Caco-2 (cell line): ENCODE measurements at regions not wholly inside any gene's neighbourhood (a gene's known extent, or its start where the extent isn't known, plus 50 kb on each side); places are given as distances from the start of the nearest gene placed in this dataset.

ENCODE experiments used
- BruUV-seq: library from RNA; stranded (reverse); fragments of 400-500 nt; replicated peaks from 2 replicates; lab custom pipeline; 2021; lab: Mats Ljungman, UMichigan
- CTCF ChIA-PET: fragments of 300-600 bp; sonication (Branson Sonifier 250); formaldehyde crosslinking; loops from one replicate; lab custom pipeline; 2022; ENCODE audit warnings: antibody characterized with exemption; lab: Charles Lee
- POLR2A ChIA-PET: fragments of 300-600 bp; sonication (Branson Sonifier 250); formaldehyde crosslinking; loops from one replicate; lab custom pipeline; 2022; ENCODE audit warnings: antibody characterized with exemption; lab: Charles Lee
- DNase-seq, 2 experiments: peaks; one replicate each; pipeline versions ENCODE4 v3.0.0 to v3.0.0-alpha.2; 2020 to 2022
- H3K27me3 ChIP-seq: replicated peaks from 2 replicates; pipeline ENCODE4 v1.6.0; 2011; ENCODE audit warnings: low read length; ENCODE audit not compliant: control insufficient read depth, insufficient read depth
- H3K36me3 ChIP-seq: 2 replicates; pipeline ENCODE4 v1.5.1; 2011; ENCODE audit warnings: low read length; ENCODE audit not compliant: control insufficient read depth, insufficient read depth
- H3K4me1 ChIP-seq: fragments of 250-450 bp; sonication (Bioruptor Pico); 2 replicates; pipeline ENCODE4 v1.5.1; 2020; ENCODE audit warnings: mild to moderate bottlenecking
- H3K4me3 ChIP-seq: 2 replicates; pipeline ENCODE4 v1.5.1; 2011; ENCODE audit warnings: low read depth, mild to moderate bottlenecking, control low read depth, low read length
- H3K9me3 ChIP-seq: fragments of 250-450 bp; sonication (Bioruptor Pico); 2 replicates; pipeline ENCODE4 v1.5.1; 2020; ENCODE audit warnings: mild to moderate bottlenecking, moderate library complexity
- H3K27ac Mint-ChIP-seq: one replicate; pipeline ENCODE4 v1.8.0; 2022; ENCODE audit warnings: mixed read lengths; ENCODE audit not compliant: unreplicated experiment
- H3K27me3 Mint-ChIP-seq: one replicate; pipeline ENCODE4 v1.8.0; 2022; ENCODE audit warnings: mixed read lengths; ENCODE audit not compliant: insufficient read depth, unreplicated experiment
- H3K36me3 Mint-ChIP-seq: one replicate; pipeline ENCODE4 v1.8.0; 2022; ENCODE audit warnings: mild to moderate bottlenecking, mixed read lengths; ENCODE audit not compliant: insufficient read depth, unreplicated experiment
- H3K4me1 Mint-ChIP-seq: one replicate; pipeline ENCODE4 v1.8.0; 2022; ENCODE audit warnings: low read depth, mixed read lengths; ENCODE audit not compliant: unreplicated experiment
- H3K4me3 Mint-ChIP-seq: one replicate; pipeline ENCODE4 v1.8.0; 2022; ENCODE audit warnings: mild to moderate bottlenecking, moderate library complexity, mixed read lengths; ENCODE audit not compliant: unreplicated experiment
- H3K9me3 Mint-ChIP-seq: one replicate; pipeline ENCODE4 v1.8.0; 2022; ENCODE audit warnings: mixed read lengths; ENCODE audit not compliant: unreplicated experiment
- CTCF ChIP-seq, 2 experiments: fragments of 200-600 bp in 1 of 2; IDR thresholded peaks; 1 replicate in 1 of 2; 2 replicates in 1 of 2; pipeline versions ENCODE4 v1.5.1 to v1.8.0; 2011 to 2022; ENCODE audit warnings: antibody characterized with exemption in 1 of 2, control low read depth in 1 of 2, inconsistent platforms in 1 of 2, low read depth in 1 of 2, low read length in 1 of 2, mild to moderate bottlenecking in 1 of 2, moderate library complexity in 1 of 2; ENCODE audit not compliant: insufficient read depth in 1 of 2, severe bottlenecking in 1 of 2, unreplicated experiment in 1 of 2
- intact Hi-C: fragments of 100-400 bp; cut with micrococcal nuclease; formaldehyde crosslinking; loops from one replicate; pipeline ENCODE4 v1.10.0; 2022; ENCODE audit not compliant: unreplicated experiment

GRCh38 chr13:83223546-83223945, 658.7 kb downstream of the SLITRK1 start:
- H3K4me1 ChIP-seq: no peaks in the 10 kb centered on the region
- H3K9me3 ChIP-seq: no peaks in the 10 kb centered on the region
- no peaks in the 10 kb centered on the region for H3K36me3 ChIP-seq
- Mint-ChIP-seq H3K4me1 (no peaks in the 10 kb centered on the region), H3K27me3 (no peaks in the 10 kb centered on the region), H3K9me3 (no peaks in the 10 kb centered on the region), H3K36me3 (no peaks in the 10 kb centered on the region), H3K27ac (no peak overlapping the region), H3K4me3 (no peak overlapping the region)
- no peak for TF ChIP-seq CTCF (IDR thresholded peaks at IDR 0.05; ENCODE audit: insufficient read depth in 1 of 2, low read depth in 1 of 2, low read length in 1 of 2, severe bottlenecking in 1 of 2, unreplicated experiment in 1 of 2)
- intact Hi-C loops: no loop called here
- DNase-seq: no peak
- POLR2A ChIA-PET: no interaction called here
- no peaks in the 10 kb centered on the region for H3K27me3 ChIP-seq
- no peak overlapping the region for H3K4me3 ChIP-seq
- CTCF ChIA-PET: no interaction called here
- no TSS peak for BruUV-seq

GRCh38 chr13:83221813-83222241, 660.4 kb downstream of the SLITRK1 start:
- no peak for DNase-seq
- no peaks in the 10 kb centered on the region for H3K4me1 Mint-ChIP-seq
- Histone ChIP-seq H3K27me3 (no peaks in the 10 kb centered on the region), H3K9me3 (no peaks in the 10 kb centered on the region), H3K4me1 (no peaks in the 10 kb centered on the region), H3K36me3 (no peaks in the 10 kb centered on the region), H3K4me3 (no peak overlapping the region)
- ChIA-PET POLR2A (no interaction called here), CTCF (no interaction called here)
- intact Hi-C loops: no loop called here
- no peak overlapping the region for H3K4me3 Mint-ChIP-seq
- H3K36me3 Mint-ChIP-seq: no peaks in the 10 kb centered on the region
- H3K9me3 Mint-ChIP-seq: no peaks in the 10 kb centered on the region
- no peak overlapping the region for H3K27ac Mint-ChIP-seq
- BruUV-seq: no TSS peak
- TF ChIP-seq CTCF (IDR thresholded peaks at IDR 0.05; ENCODE audit: insufficient read depth in 1 of 2, low read depth in 1 of 2, low read length in 1 of 2, severe bottlenecking in 1 of 2, unreplicated experiment in 1 of 2): no peak
- no peaks in the 10 kb centered on the region for H3K27me3 Mint-ChIP-seq

- H3K4me1 ChIP-seq: no peaks in the 10 kb centered on the region
- H3K27me3 ChIP-seq: no peaks in the 10 kb centered on the region
- H3K9me3 ChIP-seq: no peaks in the 10 kb centered on the region
- ChIA-PET POLR2A (no interaction called here), CTCF (no interaction called here)
- intact Hi-C loops: no loop called here
- TF ChIP-seq CTCF (IDR thresholded peaks at IDR 0.05; ENCODE audit: insufficient read depth in 1 of 2, low read depth in 1 of 2, low read length in 1 of 2, severe bottlenecking in 1 of 2, unreplicated experiment in 1 of 2): no peak
- H3K27ac Mint-ChIP-seq: no peak overlapping the region
- H3K9me3 Mint-ChIP-seq: no peaks in the 10 kb centered on the region
- BruUV-seq: no TSS peak
- no peaks in the 10 kb centered on the region for H3K4me1 Mint-ChIP-seq
- no peaks in the 10 kb centered on the region for H3K27me3 Mint-ChIP-seq
- H3K4me3 Mint-ChIP-seq: no peak overlapping the region
- no peak overlapping the region for H3K4me3 ChIP-seq
- no peak for DNase-seq
- no peaks in the 10 kb centered on the region for H3K36me3 ChIP-seq
- no peaks in the 10 kb centered on the region for H3K36me3 Mint-ChIP-seq
These were observed 661.0 kb downstream of the SLITRK1 start for GRCh38 chr13:83221256-83221655.
